T47D (cell line): ENCODE measurements at regions not wholly inside any gene's neighbourhood (a gene's known extent, or its start where the extent isn't known, plus 50 kb on each side); places are given as distances from the start of the nearest gene placed in this dataset.
"Not testable (repeated sequence)": the region's sequence is repeated elsewhere in the genome, so short reads cannot be mapped to it uniquely, and the experiment has no call there.

Experiments
- DNase-seq, 2 experiments: peaks; one replicate each; pipeline versions ENCODE4 v3.0.0 to v3.0.0-alpha.2; 2011 to 2012; ENCODE audit warnings: low read depth in 1 of 2, low spot score in 1 of 2
- JUND ChIP-seq: IDR thresholded peaks from 2 replicates; pipeline ENCODE4 v1.6.1; 2012; ENCODE audit warnings: low read depth
- in situ Hi-C: cut with HindIII; loops from 2 replicates; pipeline ENCODE4 v1.10.0; 2016; ENCODE audit warnings: low sequenced_read_pairs, low pct_unique_long_range_greater_than_20kb

- TF ChIP-seq JUND, result no peak
- in situ Hi-C loops, result no loop called here
- DNase-seq, result no peak
These were observed 158.6 kb downstream of the TRIML1 start for GRCh38 chr4:188297873-188298272.

DNA sequence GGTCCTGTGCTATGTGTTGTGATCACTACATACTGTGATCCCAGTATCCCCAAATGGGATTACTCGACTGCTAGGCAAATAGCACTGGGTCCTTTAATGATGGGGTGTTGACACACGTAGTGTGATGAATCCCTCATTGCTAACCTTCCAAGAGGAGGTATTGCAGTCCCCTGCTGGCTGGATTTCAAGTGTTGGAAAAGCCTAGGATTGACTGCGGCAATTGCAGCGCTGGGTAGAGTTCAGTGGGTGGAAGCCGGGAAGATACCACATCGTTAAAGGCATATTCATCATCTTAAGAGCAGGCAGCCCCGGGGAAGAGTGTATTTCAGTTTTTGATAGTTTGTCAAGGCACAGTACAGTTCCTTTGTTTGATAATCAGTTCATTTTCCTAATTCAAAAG, 159.9 kb downstream of the TRIML1 start:
- DNase-seq, result no peak
- in situ Hi-C loops, result no loop called here
- no peak for TF ChIP-seq JUND

DNA sequence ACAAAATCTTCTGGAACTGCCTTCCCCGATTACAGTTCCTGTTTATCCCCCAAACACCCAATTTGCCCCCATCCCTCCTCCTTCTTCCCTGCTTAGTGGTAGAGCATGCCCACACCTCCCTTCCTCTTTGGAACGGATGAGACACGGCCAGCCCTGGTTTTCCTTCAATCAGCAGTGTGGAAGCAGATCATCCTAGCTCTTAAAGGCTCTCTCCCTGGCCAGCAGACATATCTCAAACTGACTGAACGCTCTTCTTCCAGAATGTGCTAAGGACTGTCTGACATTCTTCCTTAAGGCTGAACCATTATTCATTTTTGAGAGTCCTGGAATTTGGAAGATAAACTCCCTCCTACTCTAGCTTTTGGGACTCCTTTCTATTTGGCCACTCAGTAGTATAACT, 161.1 kb downstream of the TRIML1 start:
- no peak for TF ChIP-seq JUND
- in situ Hi-C loops, result no loop called here
- no peak for DNase-seq

GRCh38 chr4:188305690-188306089, 166.4 kb downstream of the TRIML1 start:
- in situ Hi-C loops, result no loop called here
- TF ChIP-seq JUND, result no peak
- no peak for DNase-seq

DNA sequence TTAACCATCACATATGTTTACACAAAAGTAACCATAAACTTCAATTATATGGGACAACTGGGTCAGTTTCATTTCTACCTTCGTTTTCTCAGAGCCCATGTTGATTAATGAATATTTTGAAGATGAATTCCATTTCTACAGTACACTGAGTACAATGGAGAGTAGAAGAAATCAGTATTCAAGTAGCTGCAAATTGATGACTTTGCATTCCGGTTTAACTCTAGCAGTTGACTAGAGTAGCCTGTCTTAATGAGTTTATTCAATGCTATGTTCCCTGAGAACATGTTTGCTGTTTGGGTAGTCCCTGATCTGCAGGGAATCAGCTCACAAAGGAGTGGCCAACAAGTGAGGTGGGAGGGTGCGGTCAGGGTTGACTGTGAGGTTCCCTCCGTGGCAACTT, 168.3 kb downstream of the TRIML1 start:
- no peak for DNase-seq
- in situ Hi-C loops, result no loop called here
- TF ChIP-seq JUND, result no peak

DNA sequence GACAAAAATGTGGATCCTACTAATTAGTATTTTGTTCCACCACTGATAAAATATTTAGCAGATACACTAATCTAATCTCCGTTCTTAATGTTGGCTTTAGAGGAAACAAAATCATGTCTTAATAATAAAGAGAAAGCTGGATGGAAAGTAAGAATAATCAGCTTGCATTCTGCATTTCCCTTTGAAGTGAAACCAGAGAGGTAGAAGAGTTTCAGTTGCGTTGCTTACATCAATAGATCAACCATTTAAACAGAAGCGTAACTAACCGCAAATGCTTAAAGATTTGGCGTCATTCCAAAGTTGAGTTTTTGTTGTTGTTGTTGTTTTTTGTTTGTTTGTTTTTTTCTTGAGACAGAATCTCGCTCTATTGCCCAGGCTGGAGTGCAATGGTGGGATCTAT, 168.9 kb downstream of the TRIML1 start:
- in situ Hi-C loops, result no loop called here
- TF ChIP-seq JUND, result no peak
- DNase-seq, result no peak

DNA sequence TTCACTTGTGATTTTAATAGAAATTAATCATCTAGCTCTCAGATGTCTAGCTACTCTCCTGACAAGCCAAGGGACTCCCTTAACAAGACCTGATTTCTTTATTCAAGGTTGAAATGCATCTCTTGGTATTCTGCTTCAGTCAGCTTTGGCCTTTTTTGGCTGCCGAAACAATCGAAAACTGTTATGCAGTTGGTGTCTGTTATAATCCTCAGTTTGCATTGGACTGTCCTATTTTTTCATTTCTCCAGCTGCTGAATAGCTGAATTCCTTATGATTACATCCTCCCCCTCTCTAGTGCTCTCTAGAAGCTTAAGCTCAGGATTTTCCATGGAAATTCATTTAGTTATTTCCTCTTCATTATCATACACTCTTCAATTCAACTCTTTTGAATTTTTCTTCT, 177.2 kb downstream of the TRIML1 start:
- no peak for DNase-seq
- no peak for TF ChIP-seq JUND
- in situ Hi-C loops, result no loop called here

- TF ChIP-seq JUND, result no peak
- in situ Hi-C loops, result no loop called here
- DNase-seq, result no peak
These were observed 189.7 kb downstream of the TRIML1 start for GRCh38 chr4:188328966-188329365.

GRCh38 chr4:188329521-188329920, 190.3 kb downstream of the TRIML1 start:
- in situ Hi-C loops, result no loop called here
- no peak for TF ChIP-seq JUND
- DNase-seq, result no peak

GRCh38 chr4:188332265-188332664, 193.0 kb downstream of the TRIML1 start:
- TF ChIP-seq JUND, result no peak
- in situ Hi-C loops, result no loop called here
- DNase-seq, result no peak

DNA sequence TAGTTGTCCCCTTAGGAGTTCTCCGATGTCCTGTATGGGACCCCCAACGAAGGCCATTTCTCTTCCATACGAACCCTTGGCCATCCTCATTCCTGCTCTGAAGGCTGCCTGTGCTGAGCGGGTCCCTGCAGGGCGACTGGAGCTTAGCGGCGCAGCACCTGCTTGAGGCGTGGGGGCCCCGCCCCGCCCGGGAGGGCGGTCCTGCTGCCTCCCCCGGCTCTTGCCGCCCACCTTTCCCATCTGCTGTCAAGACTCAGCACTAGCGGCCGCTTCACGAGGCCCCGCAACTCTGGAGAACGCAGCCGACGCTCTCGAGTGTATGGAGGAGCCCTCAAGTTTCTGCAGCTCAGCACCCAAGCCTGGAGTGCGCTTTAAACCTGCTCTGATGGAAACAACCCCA, 197.7 kb downstream of the TRIML1 start:
- in situ Hi-C loops, result no loop called here
- no peak for TF ChIP-seq JUND
- DNase-seq, result no peak

GRCh38 chr4:188341428-188341827, 202.2 kb downstream of the TRIML1 start:
- no peak for DNase-seq
- in situ Hi-C loops, result no loop called here
- TF ChIP-seq JUND, result no peak

DNA sequence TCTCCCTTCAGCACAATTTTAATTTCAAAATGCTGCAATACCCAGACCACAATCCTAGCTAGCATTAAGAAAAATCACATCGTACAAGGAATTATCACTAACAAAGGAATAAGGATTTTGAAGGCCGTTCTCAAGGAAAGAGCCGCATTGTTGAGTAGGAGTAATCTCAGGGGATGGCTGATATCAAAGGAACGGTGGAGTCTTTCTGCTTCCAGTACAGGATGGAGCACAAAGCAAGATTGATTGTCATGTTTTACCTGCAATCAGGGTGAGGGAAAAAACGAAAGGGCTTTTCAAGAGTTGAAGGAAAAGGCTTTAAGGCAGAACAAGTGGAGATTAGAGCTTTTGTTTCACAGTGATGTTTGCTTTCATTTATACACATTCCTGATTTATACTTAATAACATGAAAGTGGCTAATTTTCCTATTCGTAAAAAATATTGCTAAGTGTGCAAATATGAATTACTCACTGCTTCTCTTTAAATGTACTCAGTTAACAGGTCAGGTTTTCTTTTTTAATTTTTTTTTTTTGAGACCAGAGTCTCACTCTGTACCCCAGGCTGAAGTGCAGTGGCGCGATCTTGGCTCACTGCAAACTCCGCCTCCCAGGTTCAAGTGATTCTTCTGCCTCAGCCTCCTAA, 207.0 kb downstream of the TRIML1 start:
- DNase-seq, result no peak
- TF ChIP-seq JUND, result no peak
- in situ Hi-C loops, result no loop called here

- no peak for TF ChIP-seq JUND
- in situ Hi-C loops, result no loop called here
- DNase-seq, result no peak
These were observed 208.1 kb downstream of the TRIML1 start for GRCh38 chr4:188347339-188347738.

DNA sequence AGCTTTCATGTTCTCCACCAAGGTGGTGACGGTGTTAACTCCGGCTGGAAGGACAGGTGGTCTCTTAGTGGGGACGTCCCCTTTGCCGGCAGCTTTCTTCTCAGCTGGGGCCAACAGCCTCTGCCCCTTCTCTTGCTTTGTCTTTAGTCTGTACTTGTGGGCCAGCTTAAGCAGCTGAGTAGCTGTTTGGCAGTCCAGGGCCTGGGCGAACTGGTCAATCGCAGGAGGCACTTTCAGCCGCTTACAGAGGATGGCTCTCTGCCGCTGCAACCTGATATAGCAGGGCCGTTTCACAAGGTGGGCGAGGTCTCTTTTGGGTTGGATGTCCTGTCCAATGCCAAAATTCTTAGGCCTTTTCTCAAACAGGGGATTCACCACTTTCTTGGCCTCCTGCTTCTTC, 210.3 kb downstream of the TRIML1 start:
- in situ Hi-C loops, DNase-seq: not testable (repeated sequence)
